Endothelial cell of umbilical vein (primary cell): ENCODE measurements at regions not wholly inside any gene's neighbourhood (a gene's known extent, or its start where the extent isn't known, plus 50 kb on each side); places are given as distances from the start of the nearest gene placed in this dataset.

ENCODE experiments used
- BruUV-seq: library from RNA; stranded (reverse); fragments of 400-500 nt; replicated peaks from 2 replicates; lab custom pipeline; 2021; lab: Mats Ljungman, UMichigan
- CTCF ChIA-PET: fragments of 300-600, 350-600 bp; sonication (Branson Sonifier 250); formaldehyde crosslinking; loops from one replicate; lab custom pipeline; 2021; ENCODE audit warnings: antibody characterized with exemption, inconsistent platforms; lab: Charles Lee
- POLR2A ChIA-PET: fragments of 300-600, 350-600 bp; sonication (Branson Sonifier 250); formaldehyde crosslinking; loops from one replicate; lab custom pipeline; 2021; ENCODE audit warnings: antibody characterized with exemption, inconsistent platforms; lab: Charles Lee
- DNase-seq: peaks from one replicate; pipeline ENCODE4 v3.0.0-alpha.2; 2011; ENCODE audit warnings: low read depth, low spot score
- FAIRE-seq: peaks from 2 replicates; lab custom pipeline; 2011; peaks lifted over from hg19 to GRCh38; lab: Jason Lieb, UNC
- H2AFZ ChIP-seq: 2 replicates; pipeline ENCODE4 v1.6.0; 2012; ENCODE audit warnings: low read depth, low read length, control low read depth, inconsistent platforms
- H3K27ac ChIP-seq: 2 replicates; pipeline ENCODE4 v1.5.1; 2011; ENCODE audit warnings: low read depth, mild to moderate bottlenecking, control low read depth, low read length, moderate library complexity; ENCODE audit not compliant: insufficient read depth
- H3K27me3 ChIP-seq, 2 experiments: 2 replicates each; pipeline versions ENCODE4 v1.6.0 to v1.6.1; 2011; ENCODE audit warnings: low read length in 2 of 2, mixed read lengths in 1 of 2; ENCODE audit not compliant: control insufficient read depth in 2 of 2, insufficient read depth in 2 of 2
- H3K36me3 ChIP-seq, 2 experiments: 2 replicates in 1 of 2; 3 replicates in 1 of 2; pipeline ENCODE4 v1.5.1; 2011; ENCODE audit warnings: low read length in 2 of 2, mild to moderate bottlenecking in 1 of 2, moderate library complexity in 1 of 2; ENCODE audit not compliant: control insufficient read depth in 2 of 2, insufficient read depth in 2 of 2; ENCODE audit errors: extremely low read depth in 1 of 2
- H3K4me1 ChIP-seq: 3 replicates; pipeline ENCODE4 v1.5.1; 2011; ENCODE audit warnings: mild to moderate bottlenecking, low read length; ENCODE audit not compliant: control insufficient read depth, insufficient read depth; ENCODE audit errors: extremely low read depth
- H3K4me2 ChIP-seq: 2 replicates; pipeline ENCODE4 v1.6.1; 2011; ENCODE audit warnings: low read length, control low read depth, mixed read lengths; ENCODE audit not compliant: insufficient read depth
- H3K4me3 ChIP-seq, 3 experiments: fragments of 200-600 bp in 1 of 3; sonication (generic), shearing (Covaris generic) in 1 of 3; replicated peaks in 1 of 3; 2 replicates each; pipeline ENCODE4 v1.5.1; 2011 to 2016; ENCODE audit warnings: control low read depth in 3 of 3, low read length in 3 of 3, mild to moderate bottlenecking in 2 of 3, inconsistent platforms in 1 of 3, low read depth in 1 of 3, moderate library complexity in 1 of 3; ENCODE audit not compliant: insufficient read depth in 1 of 3
- H3K79me2 ChIP-seq: 2 replicates; pipeline ENCODE4 v1.6.0; 2012; ENCODE audit warnings: low read length, inconsistent platforms; ENCODE audit not compliant: control insufficient read depth, insufficient read depth
- H3K9ac ChIP-seq: replicated peaks from 2 replicates; pipeline ENCODE3; 2011; ENCODE audit warnings: low read length, control low read depth; ENCODE audit not compliant: insufficient read depth; ENCODE audit errors: extremely low read depth
- H3K9me1 ChIP-seq: replicated peaks from 3 replicates; pipeline ENCODE4 v1.6.0; 2011; ENCODE audit warnings: mild to moderate bottlenecking, low read length; ENCODE audit not compliant: control insufficient read depth, insufficient read depth; ENCODE audit errors: extremely low read depth
- H3K9me3 ChIP-seq: replicated peaks from 2 replicates; pipeline ENCODE4 v1.5.1; 2012; ENCODE audit warnings: low read length, inconsistent platforms; ENCODE audit not compliant: control insufficient read depth, insufficient read depth
- H4K20me1 ChIP-seq: replicated peaks from 2 replicates; pipeline ENCODE3; 2011; ENCODE audit warnings: mild to moderate bottlenecking, low read length; ENCODE audit not compliant: control insufficient read depth, insufficient read depth; ENCODE audit errors: extremely low read depth
- EZH2 ChIP-seq: IDR thresholded peaks from 2 replicates; pipeline ENCODE4 v1.6.1; 2012; ENCODE audit warnings: borderline replicate concordance, low read depth, mild to moderate bottlenecking, moderate library complexity, low read length, inconsistent platforms; ENCODE audit not compliant: severe bottlenecking
- FOS ChIP-seq: IDR thresholded peaks from 2 replicates; pipeline ENCODE4 v1.6.1; 2011; ENCODE audit warnings: mild to moderate bottlenecking, low read length, moderate library complexity, borderline replicate concordance; ENCODE audit not compliant: insufficient read depth
- GATA2 ChIP-seq: IDR thresholded peaks from 2 replicates; pipeline ENCODE4 v1.7.0; 2011; ENCODE audit warnings: low read depth, mild to moderate bottlenecking, moderate library complexity, mixed read lengths, low read length; ENCODE audit not compliant: insufficient read length, insufficient read depth
- JUN ChIP-seq: IDR thresholded peaks from 2 replicates; pipeline ENCODE4 v1.6.1; 2011; ENCODE audit warnings: borderline replicate concordance, low read depth; ENCODE audit not compliant: insufficient read length, insufficient read depth
- MAX ChIP-seq: IDR thresholded peaks from 2 replicates; pipeline ENCODE4 v1.6.1; 2011; ENCODE audit not compliant: insufficient read depth, insufficient read length
- MYC ChIP-seq: IDR thresholded peaks from one replicate; pipeline ENCODE4 v1.6.1; 2011; ENCODE audit warnings: mild to moderate bottlenecking, low read depth, low read length
- POLR2A ChIP-seq: IDR thresholded peaks from 2 replicates; pipeline ENCODE4 v1.6.1; 2012; ENCODE audit warnings: low read depth, mild to moderate bottlenecking, control low read depth, low read length
- POLR2AphosphoS5 ChIP-seq: IDR thresholded peaks from 2 replicates; pipeline ENCODE4 v1.6.1; 2012; ENCODE audit warnings: low read depth, mild to moderate bottlenecking, control low read depth, low read length, moderate library complexity; ENCODE audit not compliant: insufficient read depth
- dilution Hi-C: fragments of 300-500 bp; cut with MboI; formaldehyde crosslinking; loops from one replicate; pipeline ENCODE4 v1.15.0; 2019; ENCODE audit warnings: low sequenced_read_pairs; ENCODE audit not compliant: extremely low pct_ligation_motif_present
- intact Hi-C: fragments of 100-400 bp; cut with micrococcal nuclease; formaldehyde crosslinking; loops from one replicate; pipeline ENCODE4 v1.10.0; 2022
- TF ChIP-seq, protein P1 (sequence below), 2 donors: IDR thresholded peaks; 1 replicate in 1 of 2; 2 replicates in 1 of 2; pipeline ENCODE4 v1.5.1; 2011; ENCODE audit warnings: low read length in 2 of 2, mild to moderate bottlenecking in 2 of 2, moderate library complexity in 2 of 2, control low read depth in 1 of 2, inconsistent platforms in 1 of 2, low read depth in 1 of 2; ENCODE audit not compliant: insufficient read depth in 1 of 2; ENCODE audit errors: extremely low read depth in 1 of 2

DNA sequence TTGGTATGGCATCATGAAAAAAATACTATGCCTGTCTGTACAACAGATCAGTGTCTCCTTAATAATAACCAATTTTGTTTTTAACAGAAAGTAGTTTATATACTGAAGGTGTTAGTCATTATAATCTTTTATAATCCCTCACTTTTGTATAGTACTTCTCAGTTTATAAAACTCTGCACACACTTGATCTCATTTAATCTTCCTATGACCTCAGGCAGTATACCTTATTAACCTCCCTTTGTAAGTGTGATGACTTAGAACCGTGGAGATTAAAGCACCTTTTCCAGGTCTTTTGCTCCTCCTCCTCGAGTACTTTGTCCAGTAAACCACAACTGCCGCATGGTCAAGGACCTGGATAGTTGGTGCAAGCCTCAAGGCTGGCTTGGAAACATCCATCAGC lies 945.5 kb downstream of the EPHA4 start:
- dilution Hi-C loops (no loop called here), intact Hi-C loops (no loop called here)
- Histone ChIP-seq H3K27ac (no peak overlapping the region), H3K9ac (no peak overlapping the region), H3K9me3 (no peaks in the 10 kb centered on the region), H3K4me1 (no peaks in the 10 kb centered on the region), H3K36me3 (no peaks in the 10 kb centered on the region), H3K4me3 (no peak overlapping the region), H3K9me1 (no peaks in the 10 kb centered on the region), H3K79me2 (no peaks in the 10 kb centered on the region), H2AFZ (no peak overlapping the region), H3K27me3 (no peaks in the 10 kb centered on the region), H4K20me1 (no peaks in the 10 kb centered on the region), H3K4me2 (no peak overlapping the region)
- POLR2A ChIA-PET: no interaction called here
- CTCF ChIA-PET: no interaction called here
- BruUV-seq: no TSS peak
- DNase-seq (no peak), FAIRE-seq (no peak)
- TF ChIP-seq MAX: no peak
- TF ChIP-seq EZH2: no peak
- no peak for TF ChIP-seq GATA2
- TF ChIP-seq, protein P1, sequence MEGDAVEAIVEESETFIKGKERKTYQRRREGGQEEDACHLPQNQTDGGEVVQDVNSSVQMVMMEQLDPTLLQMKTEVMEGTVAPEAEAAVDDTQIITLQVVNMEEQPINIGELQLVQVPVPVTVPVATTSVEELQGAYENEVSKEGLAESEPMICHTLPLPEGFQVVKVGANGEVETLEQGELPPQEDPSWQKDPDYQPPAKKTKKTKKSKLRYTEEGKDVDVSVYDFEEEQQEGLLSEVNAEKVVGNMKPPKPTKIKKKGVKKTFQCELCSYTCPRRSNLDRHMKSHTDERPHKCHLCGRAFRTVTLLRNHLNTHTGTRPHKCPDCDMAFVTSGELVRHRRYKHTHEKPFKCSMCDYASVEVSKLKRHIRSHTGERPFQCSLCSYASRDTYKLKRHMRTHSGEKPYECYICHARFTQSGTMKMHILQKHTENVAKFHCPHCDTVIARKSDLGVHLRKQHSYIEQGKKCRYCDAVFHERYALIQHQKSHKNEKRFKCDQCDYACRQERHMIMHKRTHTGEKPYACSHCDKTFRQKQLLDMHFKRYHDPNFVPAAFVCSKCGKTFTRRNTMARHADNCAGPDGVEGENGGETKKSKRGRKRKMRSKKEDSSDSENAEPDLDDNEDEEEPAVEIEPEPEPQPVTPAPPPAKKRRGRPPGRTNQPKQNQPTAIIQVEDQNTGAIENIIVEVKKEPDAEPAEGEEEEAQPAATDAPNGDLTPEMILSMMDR (IDR thresholded peaks at IDR 0.05; ENCODE audit: extremely low read depth in 1 of 2, insufficient read depth in 1 of 2, low read depth in 1 of 2, low read length in 2 of 2): no peak
- TF ChIP-seq POLR2A: no peak
- TF ChIP-seq POLR2AphosphoS5: no peak
- no peak for TF ChIP-seq JUN
- no peak for TF ChIP-seq MYC
- TF ChIP-seq FOS: no peak
